B cell (primary cell): ENCODE measurements at regions not wholly inside any gene's neighbourhood (a gene's known extent, or its start where the extent isn't known, plus 50 kb on each side); places are given as distances from the start of the nearest gene placed in this dataset.

Source experiments
- ATAC-seq: fragments of 200-7000 bp; cut with Tn5 transposase; one replicate; pipeline ENCODE4 v1.10.0; 2021; ENCODE audit warnings: low read depth, mild to moderate bottlenecking, moderate number of reproducible peaks, moderate library complexity
- CTCF ChIA-PET: fragments of 350-600 bp; sonication (Branson Sonifier 250); formaldehyde crosslinking; loops from one replicate; lab custom pipeline; 2021; ENCODE audit warnings: antibody characterized with exemption, inconsistent platforms; lab: Charles Lee
- POLR2A ChIA-PET: fragments of 350-600 bp; sonication (Branson Sonifier 250); formaldehyde crosslinking; loops from one replicate; lab custom pipeline; 2021; ENCODE audit warnings: antibody characterized with exemption; lab: Charles Lee
- DNase-seq: peaks from one replicate; pipeline ENCODE4 v3.0.0; 2013
- H2AFZ ChIP-seq: 2 replicates; pipeline ENCODE4 v1.6.1; 2012; ENCODE audit warnings: mild to moderate bottlenecking, low read depth, low read length; ENCODE audit not compliant: insufficient read depth, poor library complexity, severe bottlenecking
- H3K27ac ChIP-seq, 2 donors: 1 replicate in 1 of 2; 2 replicates in 1 of 2; pipeline ENCODE4 v1.5.1; 2012 to 2013; ENCODE audit warnings: low read length in 2 of 2, mild to moderate bottlenecking in 2 of 2, moderate library complexity in 1 of 2
- H3K27me3 ChIP-seq, 4 experiments: fragments of 200-600 bp in 1 of 4; sonication (generic) in 1 of 4; replicated peaks in 1 of 4; 1 replicate in 2 of 4; 2 replicates in 2 of 4; pipeline versions ENCODE4 v1.6.1 to v1.7.0; 2013 to 2016; ENCODE audit warnings: low read length in 3 of 4, mild to moderate bottlenecking in 2 of 4, mixed read lengths in 1 of 4, moderate library complexity in 1 of 4; ENCODE audit not compliant: insufficient read depth in 4 of 4, control insufficient read depth in 3 of 4; ENCODE audit errors: control extremely low read depth in 1 of 4
- H3K36me3 ChIP-seq, 2 experiments: replicated peaks in 1 of 2; 1 replicate in 1 of 2; 2 replicates in 1 of 2; pipeline versions ENCODE4 v1.6.1 to v1.7.1; 2013; ENCODE audit warnings: low read length in 1 of 2; ENCODE audit not compliant: insufficient read depth in 2 of 2, control insufficient read depth in 1 of 2; ENCODE audit errors: control extremely low read depth in 1 of 2, extremely low read depth in 1 of 2
- H3K4me1 ChIP-seq, 2 donors: fragments of 200-600 bp in 1 of 2; sonication (generic) in 1 of 2; 1 replicate in 1 of 2; 2 replicates in 1 of 2; pipeline versions ENCODE4 v1.5.1 to v1.6.1; 2013 to 2017; ENCODE audit warnings: low read length in 2 of 2; ENCODE audit not compliant: control insufficient read depth in 2 of 2, insufficient read depth in 2 of 2
- H3K4me2 ChIP-seq: replicated peaks from 2 replicates; pipeline ENCODE3; 2012; ENCODE audit warnings: mild to moderate bottlenecking, low read depth, low read length; ENCODE audit not compliant: poor library complexity, severe bottlenecking
- H3K4me3 ChIP-seq, 5 experiments: fragments of 200-600 bp in 1 of 5; sonication (generic) in 1 of 5; 1 replicate in 3 of 5; 2 replicates in 2 of 5; pipeline versions ENCODE4 v1.5.1 to v1.7.0; 2011 to 2016; ENCODE audit warnings: low read length in 4 of 5, mild to moderate bottlenecking in 4 of 5, low read depth in 2 of 5, control low read depth in 1 of 5, moderate library complexity in 1 of 5; ENCODE audit not compliant: insufficient read depth in 1 of 5; ENCODE audit errors: control extremely low read depth in 1 of 5, extremely low read depth in 1 of 5
- H3K79me2 ChIP-seq: fragments of 200-600 bp; sonication (generic); one replicate; pipeline ENCODE4 v1.6.0; 2016; ENCODE audit warnings: low read length; ENCODE audit not compliant: control insufficient read depth, insufficient read depth
- H3K9ac ChIP-seq: fragments of 200-600 bp; sonication (generic); 2 replicates; pipeline ENCODE4 v1.6.1; 2017; ENCODE audit warnings: mild to moderate bottlenecking, low read length, moderate library complexity
- H3K9me3 ChIP-seq, 3 donors: one replicate each; pipeline versions ENCODE4 v1.6.1 to v1.7.1; 2013; ENCODE audit warnings: low read length in 2 of 3; ENCODE audit not compliant: control insufficient read depth in 2 of 3, insufficient read depth in 1 of 3; ENCODE audit errors: control extremely low read depth in 1 of 3
- H4K20me1 ChIP-seq: 2 replicates; pipeline ENCODE4 v1.6.0; 2012; ENCODE audit warnings: mild to moderate bottlenecking, low read length; ENCODE audit not compliant: insufficient read depth, control insufficient read depth, poor library complexity, severe bottlenecking
- H3K27ac Mint-ChIP-seq: one replicate; pipeline ENCODE4 v1.8.0; 2021; ENCODE audit warnings: mixed read lengths
- H3K27me3 Mint-ChIP-seq: one replicate; pipeline ENCODE4 v1.8.0; 2021; ENCODE audit warnings: mixed read lengths
- H3K4me1 Mint-ChIP-seq: one replicate; pipeline ENCODE4 v1.8.0; 2021; ENCODE audit warnings: mixed read lengths
- H3K4me3 Mint-ChIP-seq: one replicate; pipeline ENCODE4 v1.8.0; 2021; ENCODE audit warnings: mixed read lengths
- H3K9me3 Mint-ChIP-seq: one replicate; pipeline ENCODE4 v1.8.0; 2022; ENCODE audit warnings: mixed read lengths; ENCODE audit not compliant: insufficient read depth
- EZH2 ChIP-seq: IDR thresholded peaks from 2 replicates; pipeline ENCODE4 v1.6.1; 2012; ENCODE audit warnings: borderline replicate concordance, low read depth, mild to moderate bottlenecking, moderate library complexity, low read length; ENCODE audit not compliant: insufficient read depth, poor library complexity, severe bottlenecking
- WGBS: methylation state at CpG from one replicate; pipeline ENCODE4 v1.1.5; 2013; ENCODE audit warnings: missing lambda C conversion rate; ENCODE audit not compliant: insufficient coverage; 5-methylcytosine and 5-hydroxymethylcytosine counted together
- intact Hi-C: fragments of 100-400 bp; cut with micrococcal nuclease; formaldehyde crosslinking; loops from one replicate; pipeline ENCODE4 v1.10.0; 2022
- TF ChIP-seq, protein P1 (sequence below): fragments of 200-600 bp; IDR thresholded peaks from one replicate; pipeline ENCODE4 v1.8.0; 2022; ENCODE audit warnings: antibody characterized with exemption, mild to moderate bottlenecking

DNA sequence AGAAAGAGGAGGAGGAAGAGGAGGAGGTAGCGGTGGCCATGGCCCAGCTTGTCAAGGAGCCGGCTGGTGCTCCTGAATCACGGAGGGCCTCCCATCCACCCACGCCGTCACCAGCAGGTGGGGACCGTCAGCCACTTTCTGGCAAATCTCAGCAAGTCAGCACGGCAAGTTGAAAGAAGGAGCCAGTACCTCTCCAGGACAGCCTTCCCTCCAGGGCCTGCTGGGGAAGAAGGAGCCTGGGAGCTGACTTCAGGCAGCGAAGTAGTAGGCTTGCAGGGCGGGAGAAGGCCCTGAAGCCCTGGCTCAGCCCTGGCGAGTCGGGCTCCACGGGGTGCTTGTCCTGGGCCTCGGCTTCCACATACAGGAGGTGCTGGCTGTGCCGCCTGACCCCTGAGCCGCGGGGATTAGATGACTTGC is 99.2 kb upstream of the TRPM1 start:
- ChIA-PET CTCF (interaction anchor here (0.7 to 4.2 kb wide), 14 partner anchors 8 to 541 kb away, joined by 3 to 70 read pairs (median 4); no protein-coding TSS in a partner anchor), POLR2A (no interaction called here)
- Mint-ChIP-seq H3K27ac (no peak overlapping the region), H3K4me1 (peaks cover 8% of the 10 kb centered on the region), H3K27me3 (peaks cover 5% of the 10 kb centered on the region), H3K4me3 (no peak overlapping the region), H3K9me3 (no peaks in the 10 kb centered on the region)
- no peak for TF ChIP-seq EZH2
- TF ChIP-seq, protein P1, sequence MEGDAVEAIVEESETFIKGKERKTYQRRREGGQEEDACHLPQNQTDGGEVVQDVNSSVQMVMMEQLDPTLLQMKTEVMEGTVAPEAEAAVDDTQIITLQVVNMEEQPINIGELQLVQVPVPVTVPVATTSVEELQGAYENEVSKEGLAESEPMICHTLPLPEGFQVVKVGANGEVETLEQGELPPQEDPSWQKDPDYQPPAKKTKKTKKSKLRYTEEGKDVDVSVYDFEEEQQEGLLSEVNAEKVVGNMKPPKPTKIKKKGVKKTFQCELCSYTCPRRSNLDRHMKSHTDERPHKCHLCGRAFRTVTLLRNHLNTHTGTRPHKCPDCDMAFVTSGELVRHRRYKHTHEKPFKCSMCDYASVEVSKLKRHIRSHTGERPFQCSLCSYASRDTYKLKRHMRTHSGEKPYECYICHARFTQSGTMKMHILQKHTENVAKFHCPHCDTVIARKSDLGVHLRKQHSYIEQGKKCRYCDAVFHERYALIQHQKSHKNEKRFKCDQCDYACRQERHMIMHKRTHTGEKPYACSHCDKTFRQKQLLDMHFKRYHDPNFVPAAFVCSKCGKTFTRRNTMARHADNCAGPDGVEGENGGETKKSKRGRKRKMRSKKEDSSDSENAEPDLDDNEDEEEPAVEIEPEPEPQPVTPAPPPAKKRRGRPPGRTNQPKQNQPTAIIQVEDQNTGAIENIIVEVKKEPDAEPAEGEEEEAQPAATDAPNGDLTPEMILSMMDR: peak; percentile 26
- Histone ChIP-seq H3K4me1 (peaks cover 0 to 4% of the 10 kb centered on the region in 2 donors), H3K27ac (no peak overlapping the region), H3K79me2 (no peaks in the 10 kb centered on the region), H3K4me2 (no peak overlapping the region), H3K9me3 (no peaks in the 10 kb centered on the region), H3K36me3 (no peaks in the 10 kb centered on the region), H3K27me3 (peaks cover 0 to 4% (median 2%) of the 10 kb centered on the region in 4 experiments), H2AFZ (no peak overlapping the region), H3K4me3 (no peak overlapping the region), H4K20me1 (no peaks in the 10 kb centered on the region), H3K9ac (no peak overlapping the region)
- 76% methylated on average over 15 of the region's 16 CpGs for WGBS
- peak; percentile 63 for DNase-seq
- intact Hi-C loops: loop anchor here (1.0 kb wide), 1 partner anchor 288 kb away; no protein-coding TSS in a partner anchor
- ATAC-seq: peak; percentile 69

DNA sequence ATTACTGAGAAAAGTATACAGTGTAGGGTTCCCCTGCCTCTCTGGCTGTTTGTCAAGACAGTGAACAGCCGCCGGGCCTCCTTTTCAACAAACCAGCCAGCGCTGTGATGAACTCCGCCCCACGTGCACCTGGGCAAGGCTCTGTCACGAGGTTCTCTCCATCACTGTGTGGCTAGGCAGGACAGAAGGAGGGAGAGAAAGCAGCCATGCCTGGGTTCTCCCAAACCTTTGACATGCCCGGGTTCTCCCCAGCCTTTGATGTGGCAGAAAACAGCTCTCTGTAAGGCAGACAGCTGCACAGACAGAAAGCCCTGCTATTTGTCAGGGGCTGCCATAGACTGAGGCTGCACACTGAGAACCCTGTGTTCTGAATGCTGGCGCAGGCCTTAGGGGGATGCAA is 101.4 kb upstream of the TRPM1 start:
- POLR2A ChIA-PET: no interaction called here
- ATAC-seq: no peak
- H3K27ac Mint-ChIP-seq: no peak overlapping the region

More for the DNA sequence above, 101.4 kb upstream of the TRPM1 start:
- Mint-ChIP-seq H3K9me3 (no peaks in the 10 kb centered on the region), H3K27me3 (peaks cover 5% of the 10 kb centered on the region), H3K4me1 (peaks cover 8% of the 10 kb centered on the region), H3K4me3 (no peak overlapping the region)
- Histone ChIP-seq H3K27ac (no peak overlapping the region), H3K4me1 (peaks cover 0 to 4% of the 10 kb centered on the region in 2 donors), H3K4me3 (no peak overlapping the region), H3K79me2 (no peaks in the 10 kb centered on the region), H3K36me3 (no peaks in the 10 kb centered on the region), H4K20me1 (no peaks in the 10 kb centered on the region), H3K4me2 (no peak overlapping the region), H3K27me3 (peaks cover 0 to 4% (median 2%) of the 10 kb centered on the region in 4 experiments), H2AFZ (no peak overlapping the region), H3K9me3 (no peaks in the 10 kb centered on the region), H3K9ac (no peak overlapping the region)
- CTCF ChIA-PET: interaction anchor here (4.2 kb wide), 1 partner anchor 286 kb away, joined by 70 read pairs; no protein-coding TSS in a partner anchor
- TF ChIP-seq, protein P1: no peak
- no peak for TF ChIP-seq EZH2
- intact Hi-C loops: no loop called here
- 6% methylated on average over 7 of the region's 8 CpGs for WGBS
- DNase-seq: no peak
